CD14-positive monocyte (primary cell): ENCODE measurements at regions not wholly inside any gene's neighbourhood (a gene's known extent, or its start where the extent isn't known, plus 50 kb on each side); places are given as distances from the start of the nearest gene placed in this dataset.

Source experiments
- DNase-seq, 3 donors: peaks; one replicate each; pipeline ENCODE4 v3.0.0-alpha.2; 2011 to 2022
- H2AFZ ChIP-seq: 2 replicates; pipeline ENCODE4 v1.6.0; 2012; ENCODE audit warnings: mild to moderate bottlenecking, low read depth, low read length, inconsistent platforms; ENCODE audit not compliant: insufficient read depth, poor library complexity, severe bottlenecking
- H3K27ac ChIP-seq, 2 donors: 1 replicate in 1 of 2; 2 replicates in 1 of 2; pipeline ENCODE4 v1.5.1; 2012 to 2013; ENCODE audit warnings: low read length in 2 of 2, control low read depth in 1 of 2, inconsistent platforms in 1 of 2, low read depth in 1 of 2, mild to moderate bottlenecking in 1 of 2
- H3K27me3 ChIP-seq, 2 donors: one replicate each; pipeline versions ENCODE4 v1.6.0 to v1.6.1; 2011 to 2013; ENCODE audit warnings: low read length in 2 of 2; ENCODE audit not compliant: control insufficient read depth in 2 of 2, insufficient read depth in 2 of 2
- H3K36me3 ChIP-seq, 2 donors: replicated peaks in 1 of 2; 1 replicate in 1 of 2; 2 replicates in 1 of 2; pipeline versions ENCODE4 v1.5.1 to v1.6.1; 2012 to 2013; ENCODE audit warnings: low read length in 2 of 2, control low read depth in 1 of 2, inconsistent platforms in 1 of 2, mild to moderate bottlenecking in 1 of 2; ENCODE audit not compliant: insufficient read depth in 2 of 2, control insufficient read depth in 1 of 2
- H3K4me1 ChIP-seq, 2 donors: 1 replicate in 1 of 2; 2 replicates in 1 of 2; pipeline versions ENCODE4 v1.5.1 to v1.6.1; 2012 to 2013; ENCODE audit warnings: low read length in 2 of 2, control low read depth in 1 of 2, inconsistent platforms in 1 of 2, mild to moderate bottlenecking in 1 of 2, moderate library complexity in 1 of 2; ENCODE audit not compliant: insufficient read depth in 2 of 2, control insufficient read depth in 1 of 2
- H3K4me2 ChIP-seq: replicated peaks from 2 replicates; pipeline ENCODE3; 2012; ENCODE audit warnings: low read length, moderate library complexity, mild to moderate bottlenecking; ENCODE audit not compliant: poor library complexity, severe bottlenecking; ENCODE audit errors: extremely low read depth
- H3K4me3 ChIP-seq, 3 experiments: fragments of 200-600 bp in 1 of 3; sonication (generic) in 1 of 3; replicated peaks in 1 of 3; 1 replicate in 2 of 3; 2 replicates in 1 of 3; pipeline ENCODE4 v1.5.1; 2011 to 2013; ENCODE audit warnings: low read length in 3 of 3, mild to moderate bottlenecking in 3 of 3, control low read depth in 2 of 3, low read depth in 2 of 3, inconsistent platforms in 1 of 3, moderate library complexity in 1 of 3
- H3K79me2 ChIP-seq: 2 replicates; pipeline ENCODE4 v1.6.0; 2012; ENCODE audit warnings: mild to moderate bottlenecking, control low read depth, inconsistent platforms, low read length, moderate library complexity; ENCODE audit not compliant: insufficient read depth
- H3K9ac ChIP-seq: 2 replicates; pipeline ENCODE4 v1.6.0; 2017; ENCODE audit warnings: low read length, mild to moderate bottlenecking; ENCODE audit not compliant: insufficient read depth, poor library complexity, severe bottlenecking
- H3K9me3 ChIP-seq, 2 donors: replicated peaks in 1 of 2; 1 replicate in 1 of 2; 2 replicates in 1 of 2; pipeline versions ENCODE4 v1.5.1 to v1.6.1; 2012 to 2013; ENCODE audit warnings: low read length in 2 of 2, control low read depth in 1 of 2; ENCODE audit not compliant: control insufficient read depth in 1 of 2, insufficient read depth in 1 of 2
- H4K20me1 ChIP-seq: 2 replicates; pipeline ENCODE4 v1.6.0; 2012; ENCODE audit warnings: mild to moderate bottlenecking, low read length, control low read depth, moderate library complexity; ENCODE audit not compliant: insufficient read depth
- H3K27ac Mint-ChIP-seq, 7 donors: one replicate each; pipeline ENCODE4 v1.8.0; 2020; ENCODE audit warnings: mild to moderate bottlenecking in 7 of 7, mixed read lengths in 7 of 7, moderate library complexity in 6 of 7, inconsistent platforms in 2 of 7
- H3K27me3 Mint-ChIP-seq, 3 donors: one replicate each; pipeline ENCODE4 v1.8.0; 2021 to 2022; ENCODE audit warnings: low read depth in 3 of 3, mild to moderate bottlenecking in 3 of 3, mixed read lengths in 3 of 3, moderate library complexity in 3 of 3, inconsistent platforms in 1 of 3
- H3K36me3 Mint-ChIP-seq, 2 donors: one replicate each; pipeline ENCODE4 v1.8.0; 2020; ENCODE audit warnings: mixed read lengths in 2 of 2, inconsistent platforms in 1 of 2, mild to moderate bottlenecking in 1 of 2
- H3K4me1 Mint-ChIP-seq: one replicate; pipeline ENCODE4 v1.8.0; 2020; ENCODE audit warnings: mild to moderate bottlenecking, mixed read lengths
- H3K4me3 Mint-ChIP-seq, 2 donors: one replicate each; pipeline ENCODE4 v1.8.0; 2020; ENCODE audit warnings: mild to moderate bottlenecking in 2 of 2, mixed read lengths in 2 of 2, moderate library complexity in 1 of 2
- H3K9me3 Mint-ChIP-seq, 7 donors: one replicate each; pipeline ENCODE4 v1.8.0; 2020 to 2022; ENCODE audit warnings: mixed read lengths in 7 of 7, mild to moderate bottlenecking in 6 of 7, moderate library complexity in 6 of 7, inconsistent platforms in 2 of 7
- WGBS: methylation state at CpG from one replicate; pipeline ENCODE4 v1.1.5; 2013; ENCODE audit warnings: missing lambda C conversion rate; ENCODE audit not compliant: insufficient coverage; 5-methylcytosine and 5-hydroxymethylcytosine counted together
- intact Hi-C, 2 donors: fragments of 100-400 bp; cut with micrococcal nuclease; formaldehyde crosslinking; loops; one replicate each; pipeline versions ENCODE4 v1.15.0 to v1.15.1; 2023
- TF ChIP-seq, protein P1 (sequence below): fragments of 200-600 bp; IDR thresholded peaks from one replicate; pipeline ENCODE4 v1.8.0; 2022; ENCODE audit warnings: antibody characterized with exemption, mild to moderate bottlenecking

DNA sequence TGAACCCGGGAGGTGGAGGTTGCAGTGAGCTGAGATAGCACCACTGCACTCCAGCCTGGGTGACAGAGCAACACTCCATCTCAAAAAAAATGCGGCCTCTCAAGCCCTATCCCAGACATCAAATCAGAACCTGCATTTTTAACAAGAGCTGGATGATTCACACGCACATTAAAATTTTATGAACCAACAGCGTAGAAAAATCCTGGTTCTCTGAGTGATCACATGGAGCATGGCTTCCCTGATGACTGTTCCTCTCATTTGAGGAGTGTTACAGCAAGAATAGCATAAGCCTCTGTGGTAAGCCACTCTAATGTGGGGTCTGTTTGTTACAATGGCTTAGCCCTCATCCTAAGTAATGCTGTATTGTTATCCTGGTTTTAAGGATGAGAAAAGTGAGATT, 163.6 kb downstream of the BRMS1L start:
- no peaks in the 10 kb centered on the region for H3K79me2 ChIP-seq
- peaks cover 0 to 5% (median 0%) of the 10 kb centered on the region in 7 donors for H3K9me3 Mint-ChIP-seq
- no peaks in the 10 kb centered on the region for H3K27me3 ChIP-seq
- H3K27me3 Mint-ChIP-seq: peaks cover 0 to 4% (median 2%) of the 10 kb centered on the region in 3 donors
- H4K20me1 ChIP-seq: no peaks in the 10 kb centered on the region
- no peaks in the 10 kb centered on the region for H3K4me1 Mint-ChIP-seq
- no peak overlapping the region for H3K27ac Mint-ChIP-seq
- no peaks in the 10 kb centered on the region for H3K36me3 Mint-ChIP-seq
- no peak overlapping the region for H3K4me2 ChIP-seq
- H3K4me3 ChIP-seq: no peak overlapping the region
- no peak overlapping the region for H3K27ac ChIP-seq
- 93% methylated on average over 3 of the region's 4 CpGs for WGBS
- H3K9ac ChIP-seq: no peak overlapping the region
- no peak overlapping the region for H2AFZ ChIP-seq
- no peak for DNase-seq
- intact Hi-C loops: no loop called here
- no peak overlapping the region for H3K4me3 Mint-ChIP-seq
- TF ChIP-seq, protein P1, sequence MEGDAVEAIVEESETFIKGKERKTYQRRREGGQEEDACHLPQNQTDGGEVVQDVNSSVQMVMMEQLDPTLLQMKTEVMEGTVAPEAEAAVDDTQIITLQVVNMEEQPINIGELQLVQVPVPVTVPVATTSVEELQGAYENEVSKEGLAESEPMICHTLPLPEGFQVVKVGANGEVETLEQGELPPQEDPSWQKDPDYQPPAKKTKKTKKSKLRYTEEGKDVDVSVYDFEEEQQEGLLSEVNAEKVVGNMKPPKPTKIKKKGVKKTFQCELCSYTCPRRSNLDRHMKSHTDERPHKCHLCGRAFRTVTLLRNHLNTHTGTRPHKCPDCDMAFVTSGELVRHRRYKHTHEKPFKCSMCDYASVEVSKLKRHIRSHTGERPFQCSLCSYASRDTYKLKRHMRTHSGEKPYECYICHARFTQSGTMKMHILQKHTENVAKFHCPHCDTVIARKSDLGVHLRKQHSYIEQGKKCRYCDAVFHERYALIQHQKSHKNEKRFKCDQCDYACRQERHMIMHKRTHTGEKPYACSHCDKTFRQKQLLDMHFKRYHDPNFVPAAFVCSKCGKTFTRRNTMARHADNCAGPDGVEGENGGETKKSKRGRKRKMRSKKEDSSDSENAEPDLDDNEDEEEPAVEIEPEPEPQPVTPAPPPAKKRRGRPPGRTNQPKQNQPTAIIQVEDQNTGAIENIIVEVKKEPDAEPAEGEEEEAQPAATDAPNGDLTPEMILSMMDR: no peak
- H3K9me3 ChIP-seq: no peaks in the 10 kb centered on the region
- no peaks in the 10 kb centered on the region for H3K36me3 ChIP-seq
- no peaks in the 10 kb centered on the region for H3K4me1 ChIP-seq

DNA sequence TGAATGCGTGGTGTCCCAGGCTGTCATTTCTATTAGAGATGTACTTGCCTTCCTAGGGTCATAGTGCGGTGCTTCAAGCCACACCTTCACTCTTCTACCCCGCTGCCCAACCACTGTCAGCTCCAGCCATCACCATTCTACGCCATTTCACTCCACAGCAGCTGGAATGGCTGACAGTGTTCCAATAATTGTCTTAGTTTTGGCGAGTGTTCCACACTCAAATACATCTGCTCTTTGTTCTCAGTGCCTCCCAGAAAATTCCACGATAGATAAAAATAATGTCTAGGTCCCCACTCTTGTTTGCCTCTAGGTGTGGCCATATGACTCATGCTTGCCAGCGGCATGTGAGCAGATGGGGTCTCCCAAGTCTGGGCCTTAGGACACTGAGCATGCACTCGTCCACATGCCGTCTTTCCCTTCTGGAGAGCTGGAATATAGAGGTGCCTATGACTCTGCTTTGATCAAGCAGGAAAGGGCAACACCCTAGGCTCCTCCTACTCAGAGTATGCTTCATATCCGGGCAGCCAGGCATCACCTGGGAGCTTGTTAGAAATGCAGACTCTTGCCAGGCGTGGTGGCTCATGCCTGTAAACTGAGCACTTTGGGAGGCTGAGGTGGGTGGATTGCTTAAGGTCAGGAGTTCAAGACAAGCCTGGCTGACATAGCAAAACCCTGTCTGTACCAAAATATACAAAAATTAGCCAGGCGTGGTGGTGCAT, 163.0 kb downstream of the BRMS1L start:
- H3K27ac ChIP-seq: no peak overlapping the region
- WGBS: 91% methylated on average over 6 of the region's 12 CpGs
- Mint-ChIP-seq H3K9me3 (peaks cover 0 to 5% (median 0%) of the 10 kb centered on the region in 7 donors), H3K4me3 (no peak overlapping the region), H3K4me1 (no peaks in the 10 kb centered on the region), H3K27me3 (peaks cover 0 to 4% (median 2%) of the 10 kb centered on the region in 3 donors), H3K27ac (no peak overlapping the region), H3K36me3 (no peaks in the 10 kb centered on the region)
- no peaks in the 10 kb centered on the region for H3K27me3 ChIP-seq
- H3K79me2 ChIP-seq: no peaks in the 10 kb centered on the region
- H4K20me1 ChIP-seq: no peaks in the 10 kb centered on the region
- no peak overlapping the region for H3K9ac ChIP-seq
- intact Hi-C loops: no loop called here
- H3K4me1 ChIP-seq: no peaks in the 10 kb centered on the region
- no peak for DNase-seq
- no peaks in the 10 kb centered on the region for H3K9me3 ChIP-seq
- H3K36me3 ChIP-seq: no peaks in the 10 kb centered on the region
- no peak overlapping the region for H3K4me3 ChIP-seq
- H3K4me2 ChIP-seq: no peak overlapping the region
- TF ChIP-seq, protein P1: no peak
- H2AFZ ChIP-seq: no peak overlapping the region
